WERI-Rb-1 (cell line): ENCODE measurements at regions not wholly inside any gene's neighbourhood (a gene's known extent, or its start where the extent isn't known, plus 50 kb on each side); places are given as distances from the start of the nearest gene placed in this dataset.

Experiments
- DNase-seq: peaks from one replicate; pipeline ENCODE4 v3.0.0-alpha.2; 2020
- H3K27ac ChIP-seq: fragments of 250-450 bp; sonication (Bioruptor Pico); 2 replicates; pipeline ENCODE4 v1.5.1; 2020; ENCODE audit warnings: mild to moderate bottlenecking, moderate library complexity
- H3K27me3 ChIP-seq: fragments of 250-450 bp; sonication (Bioruptor Pico); 2 replicates; pipeline ENCODE4 v1.5.1; 2021; ENCODE audit warnings: mild to moderate bottlenecking, low read depth, moderate library complexity; ENCODE audit not compliant: insufficient read depth, severe bottlenecking
- H3K36me3 ChIP-seq: fragments of 250-450 bp; sonication (Bioruptor Pico); 2 replicates; pipeline ENCODE4 v1.5.1; 2020; ENCODE audit warnings: mild to moderate bottlenecking, moderate library complexity
- H3K4me3 ChIP-seq: 2 replicates; pipeline ENCODE4 v1.5.1; 2011; ENCODE audit warnings: low read depth, mild to moderate bottlenecking, control low read depth, low read length
- H3K9me3 ChIP-seq: fragments of 250-450 bp; sonication (Bioruptor Pico); 2 replicates; pipeline ENCODE4 v1.5.1; 2021; ENCODE audit warnings: mild to moderate bottlenecking, moderate library complexity; ENCODE audit not compliant: severe bottlenecking
- CTCF ChIP-seq: IDR thresholded peaks from 2 replicates; pipeline ENCODE4 v1.5.1; 2011; ENCODE audit warnings: low read depth, mild to moderate bottlenecking, control low read depth, inconsistent platforms, low read length

GRCh38 chr5:2453781-2454180 lies 297.7 kb downstream of the IRX2 start:
- Histone ChIP-seq H3K27ac (no peak overlapping the region), H3K9me3 (no peaks in the 10 kb centered on the region), H3K27me3 (peaks cover 84% of the 10 kb centered on the region), H3K4me3 (no peak overlapping the region), H3K36me3 (no peaks in the 10 kb centered on the region)
- TF ChIP-seq CTCF: no peak
- DNase-seq: no peak

- Histone ChIP-seq H3K27me3 (peaks cover 84% of the 10 kb centered on the region), H3K4me3 (no peak overlapping the region), H3K36me3 (no peaks in the 10 kb centered on the region), H3K9me3 (no peaks in the 10 kb centered on the region), H3K27ac (no peak overlapping the region)
- no peak for TF ChIP-seq CTCF
- DNase-seq: no peak
These were observed 300.4 kb downstream of the IRX2 start for GRCh38 chr5:2451100-2451499.

GRCh38 chr5:2442496-2443354 lies 308.8 kb downstream of the IRX2 start:
- no peak for TF ChIP-seq CTCF
- Histone ChIP-seq H3K27ac (no peak overlapping the region), H3K27me3 (peaks cover 95% of the 10 kb centered on the region), H3K36me3 (no peaks in the 10 kb centered on the region), H3K4me3 (no peak overlapping the region), H3K9me3 (no peaks in the 10 kb centered on the region)
- DNase-seq: no peak

GRCh38 chr5:2441495-2442180 lies 309.8 kb downstream of the IRX2 start:
- Histone ChIP-seq H3K4me3 (no peak overlapping the region), H3K27me3 (peaks cover 95% of the 10 kb centered on the region), H3K36me3 (no peaks in the 10 kb centered on the region), H3K9me3 (no peaks in the 10 kb centered on the region), H3K27ac (no peak overlapping the region)
- TF ChIP-seq CTCF: no peak
- no peak for DNase-seq

- H3K4me3 ChIP-seq: no peak overlapping the region
- TF ChIP-seq CTCF: no peak
- H3K27ac ChIP-seq: no peak overlapping the region
- no peak for DNase-seq
- H3K9me3 ChIP-seq: no peaks in the 10 kb centered on the region
- no peaks in the 10 kb centered on the region for H3K36me3 ChIP-seq
- H3K27me3 ChIP-seq: peaks cover 92% of the 10 kb centered on the region
These were observed 311.9 kb downstream of the IRX2 start for GRCh38 chr5:2439608-2440007.
